Progenitor cell of endocrine pancreas (in vitro differentiated cells): ENCODE measurements at regions not wholly inside any gene's neighbourhood (a gene's known extent, or its start where the extent isn't known, plus 50 kb on each side); places are given as distances from the start of the nearest gene placed in this dataset.

ENCODE experiments used
- DNase-seq: peaks from one replicate; pipeline ENCODE4 v3.0.0; 2021; ENCODE audit warnings: low spot score; ENCODE audit not compliant: unreplicated experiment
- H3K27ac Mint-ChIP-seq: 2 replicates; pipeline ENCODE4 v1.8.0; 2021; ENCODE audit warnings: mild to moderate bottlenecking, moderate library complexity, mixed read lengths
- H3K27me3 Mint-ChIP-seq: 2 replicates; pipeline ENCODE4 v1.8.0; 2021; ENCODE audit warnings: mixed read lengths
- H3K36me3 Mint-ChIP-seq: 2 replicates; pipeline ENCODE4 v1.8.0; 2022; ENCODE audit warnings: mixed read lengths; ENCODE audit not compliant: insufficient read depth
- H3K4me1 Mint-ChIP-seq: 2 replicates; pipeline ENCODE4 v1.8.0; 2021; ENCODE audit warnings: low read depth, mixed read lengths
- H3K4me3 Mint-ChIP-seq: 2 replicates; pipeline ENCODE4 v1.8.0; 2021; ENCODE audit warnings: low read depth, mild to moderate bottlenecking, moderate library complexity, mixed read lengths
- H3K9me3 Mint-ChIP-seq: 2 replicates; pipeline ENCODE4 v1.8.0; 2021; ENCODE audit warnings: low read depth, mixed read lengths
- TF ChIP-seq, protein P1 (sequence below): fragments of 200-600 bp; sonication (generic); IDR thresholded peaks from one replicate; pipeline ENCODE4 v1.5.0; 2021; ENCODE audit warnings: antibody characterized with exemption, mild to moderate bottlenecking; ENCODE audit not compliant: unreplicated experiment

DNA sequence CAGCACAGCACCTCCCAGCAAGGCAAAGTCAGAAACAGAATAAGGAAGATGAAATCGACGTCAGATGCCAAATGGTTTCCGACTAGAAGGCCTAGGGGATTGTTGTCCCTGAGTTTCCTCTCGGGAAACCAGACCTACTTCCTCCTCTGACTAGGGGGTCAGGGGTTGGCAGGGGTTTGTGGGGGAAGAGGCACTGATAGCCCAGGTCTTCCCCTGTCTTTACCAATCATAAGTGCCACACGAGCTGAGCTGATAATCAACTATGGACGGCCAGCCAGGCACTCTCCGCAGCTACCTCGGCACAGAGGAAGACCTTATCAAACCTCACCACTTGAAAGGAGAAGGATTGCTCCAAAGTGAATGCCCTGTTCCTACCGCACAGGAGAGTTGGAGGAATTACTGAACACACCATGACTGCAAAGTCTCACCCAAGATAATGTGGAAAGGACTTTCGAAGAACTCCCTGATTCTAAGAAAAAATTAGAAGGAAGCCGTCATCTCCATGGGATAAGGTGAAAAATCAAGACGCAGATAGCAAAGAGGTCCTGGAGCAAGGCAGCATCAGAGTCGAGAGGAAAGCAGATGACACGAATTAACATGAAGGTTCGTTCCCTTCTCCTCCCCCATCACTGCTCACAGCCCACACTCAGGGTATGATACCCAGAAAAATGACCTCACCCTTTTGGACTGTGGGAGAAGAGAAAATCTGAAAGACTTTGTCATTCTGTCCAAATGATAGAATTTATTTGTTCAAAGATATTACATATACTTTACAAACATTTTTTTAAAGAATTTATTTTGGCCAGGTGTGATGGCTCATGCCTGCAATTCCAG lies 77.7 kb upstream of the MED13L start:
- Mint-ChIP-seq H3K4me3 (no peak overlapping the region), H3K36me3 (no peaks in the 10 kb centered on the region), H3K4me1 (peaks cover 22% of the 10 kb centered on the region), H3K27me3 (no peaks in the 10 kb centered on the region), H3K27ac (no peak overlapping the region), H3K9me3 (peaks cover 4% of the 10 kb centered on the region)
- TF ChIP-seq, protein P1, sequence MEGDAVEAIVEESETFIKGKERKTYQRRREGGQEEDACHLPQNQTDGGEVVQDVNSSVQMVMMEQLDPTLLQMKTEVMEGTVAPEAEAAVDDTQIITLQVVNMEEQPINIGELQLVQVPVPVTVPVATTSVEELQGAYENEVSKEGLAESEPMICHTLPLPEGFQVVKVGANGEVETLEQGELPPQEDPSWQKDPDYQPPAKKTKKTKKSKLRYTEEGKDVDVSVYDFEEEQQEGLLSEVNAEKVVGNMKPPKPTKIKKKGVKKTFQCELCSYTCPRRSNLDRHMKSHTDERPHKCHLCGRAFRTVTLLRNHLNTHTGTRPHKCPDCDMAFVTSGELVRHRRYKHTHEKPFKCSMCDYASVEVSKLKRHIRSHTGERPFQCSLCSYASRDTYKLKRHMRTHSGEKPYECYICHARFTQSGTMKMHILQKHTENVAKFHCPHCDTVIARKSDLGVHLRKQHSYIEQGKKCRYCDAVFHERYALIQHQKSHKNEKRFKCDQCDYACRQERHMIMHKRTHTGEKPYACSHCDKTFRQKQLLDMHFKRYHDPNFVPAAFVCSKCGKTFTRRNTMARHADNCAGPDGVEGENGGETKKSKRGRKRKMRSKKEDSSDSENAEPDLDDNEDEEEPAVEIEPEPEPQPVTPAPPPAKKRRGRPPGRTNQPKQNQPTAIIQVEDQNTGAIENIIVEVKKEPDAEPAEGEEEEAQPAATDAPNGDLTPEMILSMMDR = no peak
- no peak for DNase-seq

DNA sequence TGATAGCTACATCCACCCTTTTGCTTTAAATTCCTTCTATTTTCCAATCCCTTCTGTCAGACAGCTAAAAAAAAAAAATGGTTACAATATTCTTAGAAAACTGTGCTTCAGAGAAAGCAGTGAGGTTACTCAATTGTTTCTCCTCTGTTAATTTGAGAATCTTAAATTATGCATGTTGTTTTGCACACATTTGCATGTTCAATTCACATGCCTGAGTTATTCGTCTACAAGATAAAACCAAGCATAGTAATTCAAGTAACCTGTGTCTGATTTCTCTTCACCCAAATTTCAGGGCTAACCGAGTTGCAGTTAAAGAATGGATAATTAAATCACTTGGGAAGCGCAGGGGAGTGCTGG lies 81.0 kb upstream of the MED13L start:
- Mint-ChIP-seq H3K4me3 (no peak overlapping the region), H3K27me3 (no peaks in the 10 kb centered on the region), H3K9me3 (no peaks in the 10 kb centered on the region), H3K36me3 (no peaks in the 10 kb centered on the region), H3K4me1 (peaks cover 19% of the 10 kb centered on the region), H3K27ac (peak overlapping the region; percentile 89)
- TF ChIP-seq, protein P1 = no peak
- no peak for DNase-seq

DNA sequence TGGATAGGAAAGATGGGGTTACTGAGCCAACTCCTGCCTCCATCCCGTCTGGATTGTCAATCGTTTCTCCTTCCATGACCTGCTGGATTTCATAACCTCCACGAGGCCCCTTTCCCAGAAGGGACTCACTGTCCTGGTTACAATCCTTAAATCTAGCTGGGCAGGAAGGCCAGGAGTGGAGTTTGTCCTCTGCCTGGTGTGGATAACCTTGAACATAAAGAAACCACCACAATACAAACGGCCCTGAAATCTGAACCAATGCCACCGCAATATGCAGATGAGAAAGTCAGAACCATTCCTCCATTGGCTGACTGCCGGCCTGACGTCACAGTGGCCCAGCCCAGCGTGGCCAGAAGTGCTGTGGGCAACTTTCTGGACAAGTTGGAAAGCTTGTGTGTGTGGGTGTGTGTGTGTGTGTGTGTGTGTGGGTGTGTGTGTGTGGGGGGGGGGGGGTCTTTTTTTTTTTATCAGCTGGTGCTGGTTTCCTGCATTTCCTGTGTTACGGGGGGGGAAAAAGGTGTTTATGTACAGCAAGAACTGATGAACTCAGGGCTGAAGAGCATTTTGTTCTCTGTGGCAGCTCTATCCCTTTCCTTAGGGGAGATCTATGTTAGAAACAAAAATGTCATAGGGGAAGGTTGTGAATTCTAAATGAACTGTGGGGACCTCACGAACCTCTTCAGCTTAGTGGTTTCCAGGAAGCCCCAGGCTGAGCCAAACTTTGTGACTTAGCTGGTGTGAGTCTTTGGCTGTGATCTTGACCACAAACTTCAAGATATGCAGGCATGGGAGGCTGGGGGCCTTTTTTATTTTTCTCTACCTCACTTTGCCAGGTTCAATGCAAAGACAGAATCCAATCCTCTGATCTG lies 81.6 kb upstream of the MED13L start:
- H3K4me1 Mint-ChIP-seq = peaks cover 19% of the 10 kb centered on the region
- H3K27me3 Mint-ChIP-seq = no peaks in the 10 kb centered on the region
- H3K36me3 Mint-ChIP-seq = no peaks in the 10 kb centered on the region
- H3K9me3 Mint-ChIP-seq = no peaks in the 10 kb centered on the region
- TF ChIP-seq, protein P1 = no peak
- peak overlapping the region; percentile 89 for H3K27ac Mint-ChIP-seq
- no peak overlapping the region for H3K4me3 Mint-ChIP-seq
- peak; percentile 46 for DNase-seq

DNA sequence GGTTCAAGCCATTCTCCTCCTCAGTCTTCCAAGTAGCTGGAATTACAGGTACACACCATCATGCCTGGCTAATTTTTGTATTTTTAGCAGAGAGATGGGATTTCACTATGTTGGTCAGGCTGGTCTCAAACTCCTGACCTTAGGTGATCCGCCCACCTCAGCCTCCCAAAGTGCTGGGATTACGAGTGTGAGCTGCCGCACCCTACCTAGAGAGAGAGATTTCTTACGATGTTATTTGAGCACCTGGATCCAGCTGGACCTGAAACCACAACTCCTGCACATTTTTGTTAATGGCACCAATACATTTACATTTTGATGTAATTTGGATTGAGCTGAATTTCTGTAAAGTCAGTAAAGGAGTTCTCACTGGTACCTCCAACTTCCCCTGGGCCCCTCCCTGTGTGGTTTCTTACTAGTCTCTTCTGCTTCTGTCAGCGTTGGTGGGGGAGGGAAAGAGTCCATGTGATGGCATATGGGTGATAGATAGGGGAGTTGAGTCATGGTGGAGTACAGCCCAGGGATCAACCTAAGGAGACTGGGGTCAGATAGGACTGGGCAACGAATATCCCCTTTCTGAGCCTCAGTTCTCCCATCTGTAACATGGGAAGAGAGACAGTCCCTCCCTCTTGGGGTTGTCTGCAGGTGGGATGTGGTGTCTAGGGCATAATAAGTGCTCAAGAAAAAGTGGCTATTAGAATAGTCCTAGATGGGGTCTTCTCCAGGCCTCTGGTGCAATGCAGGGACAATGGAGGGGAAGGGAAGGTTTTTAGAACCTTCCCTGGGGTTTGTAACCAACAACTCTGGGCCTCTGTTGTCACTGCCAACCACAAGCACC lies 83.3 kb upstream of the MED13L start:
- Mint-ChIP-seq H3K27me3 (no peaks in the 10 kb centered on the region), H3K4me1 (peaks cover 23% of the 10 kb centered on the region), H3K36me3 (no peaks in the 10 kb centered on the region), H3K4me3 (no peak overlapping the region), H3K27ac (peak overlapping the region; percentile 53), H3K9me3 (no peaks in the 10 kb centered on the region)
- no peak for DNase-seq
- TF ChIP-seq, protein P1 = no peak
